ENCODE measurements at regions not wholly inside any gene's neighbourhood (a gene's known extent, or its start where the extent isn't known, plus 50 kb on each side); places are given as distances from the start of the nearest gene placed in this dataset.

- TF ChIP-seq CTCF (IDR thresholded peaks at IDR 0.05 in 2 of 3, conservative IDR thresholded peaks at IDR 0.05 in 1 of 3; ENCODE audit: borderline replicate concordance in 1 of 3, insufficient read depth in 1 of 3, low read depth in 2 of 3, low read length in 2 of 3), result no peak
- TF ChIP-seq CEBPB (IDR thresholded peaks at IDR 0.05; ENCODE audit: low read depth), result no peak
- no peak for TF ChIP-seq RAD21 (IDR thresholded peaks at IDR 0.05; ENCODE audit: low read depth)
- TF ChIP-seq SRF (IDR thresholded peaks at IDR 0.05; ENCODE audit: low read depth), result no peak
- no peak for TF ChIP-seq EGR1 (IDR thresholded peaks at IDR 0.05; ENCODE audit: low read depth)
- TF ChIP-seq POLR2A (IDR thresholded peaks at IDR 0.05; ENCODE audit: borderline replicate concordance, extremely low read depth, insufficient read depth, insufficient read length), result no peak
Measured at GRCh38 chr4:122536001-122536400, 79.5 kb upstream of the IL2 start (continued).

GRCh38 chr4:122534776-122535175 is 78.3 kb upstream of the IL2 start:
- no peaks in the 10 kb centered on the region for H3K36me3 ChIP-seq (ENCODE audit: control insufficient read depth in 1 of 2, insufficient read depth in 2 of 2, low read length in 2 of 2)
- no peak overlapping the region for H3K4me3 ChIP-seq (replicated peaks in 1 of 2; ENCODE audit: low read depth in 1 of 2, low read length in 2 of 2)
- no peaks in the 10 kb centered on the region for H3K4me1 ChIP-seq (ENCODE audit: control insufficient read depth in 1 of 2, insufficient read depth in 2 of 2, low read length in 2 of 2)
- ChIA-PET POLR2A (no interaction called here), CTCF (no interaction called here), RAD21 (ENCODE audit: low non-redundant PET in 1 of 2, low total read pairs in 2 of 2, uncharacterized antibody in 2 of 2, unreplicated experiment in 2 of 2) (no interaction called here)
- BruUV-seq (replicated peaks), result no TSS peak
- ATAC-seq, result no peak
- H3K9me2 ChIP-seq (ENCODE audit: insufficient read depth), result no peaks in the 10 kb centered on the region; the same call in 1 of the 2 replicates
- H2AFZ ChIP-seq (ENCODE audit: low read depth, low read length, poor library complexity, severe bottlenecking), result no peak overlapping the region
- H4K20me1 ChIP-seq (ENCODE audit: insufficient read depth), result no peaks in the 10 kb centered on the region
- H3K4me2 ChIP-seq (ENCODE audit: low read length), result no peak overlapping the region
- H3K9ac ChIP-seq (ENCODE audit: low read length), result no peak overlapping the region
- intact Hi-C loops (cut with micrococcal nuclease), result no loop called here
- no peaks in the 10 kb centered on the region for H3K9me3 ChIP-seq (ENCODE audit: control insufficient read depth in 1 of 2, insufficient read depth in 1 of 2, low read depth in 1 of 2, low read length in 2 of 2)
- H3K27me3 ChIP-seq (ENCODE audit: insufficient read depth, low read length), result no peaks in the 10 kb centered on the region
- DNase-seq (ENCODE audit: low read depth, low spot score), result no peak
- H3K27ac ChIP-seq (ENCODE audit: low read depth, low read length), result no peak overlapping the region
- TF ChIP-seq ZNF274 (IDR thresholded peaks at IDR 0.05; ENCODE audit: low read depth, low read length) (no peak), EZH2phosphoT487 (IDR thresholded peaks at IDR 0.05; ENCODE audit: borderline replicate concordance) (no peak), ELF1 (IDR thresholded peaks at IDR 0.05; ENCODE audit: borderline replicate concordance, low read depth) (no peak), CBX3 (IDR thresholded peaks at IDR 0.05; ENCODE audit: low read depth) (no peak), TCF7L2 (IDR thresholded peaks at IDR 0.05; ENCODE audit: borderline replicate concordance, extremely low read depth, insufficient read depth, insufficient read length) (no peak), CEBPB (IDR thresholded peaks at IDR 0.05; ENCODE audit: low read depth) (no peak), POLR2A (IDR thresholded peaks at IDR 0.05; ENCODE audit: borderline replicate concordance, extremely low read depth, insufficient read depth, insufficient read length) (no peak), ZFX (IDR thresholded peaks at IDR 0.05) (no peak), POLR2AphosphoS5 (IDR thresholded peaks at IDR 0.05; ENCODE audit: low read depth, low read length) (no peak), RAD21 (IDR thresholded peaks at IDR 0.05; ENCODE audit: low read depth) (no peak), JUND (IDR thresholded peaks at IDR 0.05) (no peak), CTCF (IDR thresholded peaks at IDR 0.05 in 2 of 3, conservative IDR thresholded peaks at IDR 0.05 in 1 of 3; ENCODE audit: borderline replicate concordance in 1 of 3, insufficient read depth in 1 of 3, low read depth in 2 of 3, low read length in 2 of 3) (no peak)
- TF ChIP-seq, protein P1, sequence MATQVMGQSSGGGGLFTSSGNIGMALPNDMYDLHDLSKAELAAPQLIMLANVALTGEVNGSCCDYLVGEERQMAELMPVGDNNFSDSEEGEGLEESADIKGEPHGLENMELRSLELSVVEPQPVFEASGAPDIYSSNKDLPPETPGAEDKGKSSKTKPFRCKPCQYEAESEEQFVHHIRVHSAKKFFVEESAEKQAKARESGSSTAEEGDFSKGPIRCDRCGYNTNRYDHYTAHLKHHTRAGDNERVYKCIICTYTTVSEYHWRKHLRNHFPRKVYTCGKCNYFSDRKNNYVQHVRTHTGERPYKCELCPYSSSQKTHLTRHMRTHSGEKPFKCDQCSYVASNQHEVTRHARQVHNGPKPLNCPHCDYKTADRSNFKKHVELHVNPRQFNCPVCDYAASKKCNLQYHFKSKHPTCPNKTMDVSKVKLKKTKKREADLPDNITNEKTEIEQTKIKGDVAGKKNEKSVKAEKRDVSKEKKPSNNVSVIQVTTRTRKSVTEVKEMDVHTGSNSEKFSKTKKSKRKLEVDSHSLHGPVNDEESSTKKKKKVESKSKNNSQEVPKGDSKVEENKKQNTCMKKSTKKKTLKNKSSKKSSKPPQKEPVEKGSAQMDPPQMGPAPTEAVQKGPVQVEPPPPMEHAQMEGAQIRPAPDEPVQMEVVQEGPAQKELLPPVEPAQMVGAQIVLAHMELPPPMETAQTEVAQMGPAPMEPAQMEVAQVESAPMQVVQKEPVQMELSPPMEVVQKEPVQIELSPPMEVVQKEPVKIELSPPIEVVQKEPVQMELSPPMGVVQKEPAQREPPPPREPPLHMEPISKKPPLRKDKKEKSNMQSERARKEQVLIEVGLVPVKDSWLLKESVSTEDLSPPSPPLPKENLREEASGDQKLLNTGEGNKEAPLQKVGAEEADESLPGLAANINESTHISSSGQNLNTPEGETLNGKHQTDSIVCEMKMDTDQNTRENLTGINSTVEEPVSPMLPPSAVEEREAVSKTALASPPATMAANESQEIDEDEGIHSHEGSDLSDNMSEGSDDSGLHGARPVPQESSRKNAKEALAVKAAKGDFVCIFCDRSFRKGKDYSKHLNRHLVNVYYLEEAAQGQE (IDR thresholded peaks at IDR 0.05; ENCODE audit: low read depth), result no peak
- no peaks in the 10 kb centered on the region for H3K79me2 ChIP-seq (ENCODE audit: insufficient read depth, low read length)
